HTR-8/SVneo (cell line): ENCODE measurements at regions not wholly inside any gene's neighbourhood (a gene's known extent, or its start where the extent isn't known, plus 50 kb on each side); places are given as distances from the start of the nearest gene placed in this dataset.

Experiments
- DNase-seq: peaks from one replicate; pipeline ENCODE4 v3.0.0; 2011; ENCODE audit warnings: low spot score, mixed read lengths; ENCODE audit not compliant: insufficient read length
- FAIRE-seq: peaks from 2 replicates; lab custom pipeline; 2011; peaks lifted over from hg19 to GRCh38; lab: Jason Lieb, UNC

GRCh38 chr17:14417336-14417735, 116.5 kb downstream of the HS3ST3B1 start:
- FAIRE-seq: no peak
- DNase-seq: no peak

DNA sequence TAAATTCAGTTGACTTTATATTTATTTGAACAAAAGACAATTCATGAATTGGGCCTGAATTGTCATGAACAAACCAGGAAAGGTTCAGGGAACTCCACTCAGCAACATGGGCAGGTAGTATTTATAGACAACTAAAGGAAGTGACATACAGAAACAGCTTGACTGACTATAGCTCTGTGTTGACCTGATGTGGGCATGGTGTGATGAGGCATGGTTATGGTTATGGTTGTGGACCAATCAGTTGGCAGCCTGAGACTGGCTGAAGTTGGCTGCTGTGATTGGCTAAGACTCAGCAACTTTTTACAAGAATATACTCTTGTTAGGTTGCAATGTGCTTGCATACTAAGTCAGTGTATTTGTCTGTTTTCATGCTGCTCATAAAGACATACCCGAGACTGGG, 108.4 kb downstream of the HS3ST3B1 start:
- no peak for FAIRE-seq
- no peak for DNase-seq

- DNase-seq (no peak), FAIRE-seq (no peak)
Observed at GRCh38 chr17:14407541-14407940, 106.7 kb downstream of the HS3ST3B1 start.

- DNase-seq (no peak), FAIRE-seq (no peak)
Observed at GRCh38 chr17:14405189-14405588, 104.3 kb downstream of the HS3ST3B1 start.
